PC-9 (cell line): ENCODE measurements at regions not wholly inside any gene's neighbourhood (a gene's known extent, or its start where the extent isn't known, plus 50 kb on each side); places are given as distances from the start of the nearest gene placed in this dataset.

Experiments used
- BruUV-seq: library from RNA; stranded (reverse); fragments of 400-500 nt; replicated peaks from 2 replicates; lab custom pipeline; 2021; lab: Mats Ljungman, UMichigan
- CTCF ChIA-PET: fragments of 300-600 bp; sonication (Branson Sonifier 250); formaldehyde crosslinking; loops from one replicate; lab custom pipeline; 2022; ENCODE audit warnings: antibody characterized with exemption; lab: Charles Lee
- POLR2A ChIA-PET: fragments of 300-600 bp; sonication (Branson Sonifier 250); formaldehyde crosslinking; loops from one replicate; lab custom pipeline; 2022; ENCODE audit warnings: antibody characterized with exemption; ENCODE audit not compliant: unreplicated experiment; lab: Charles Lee
- DNase-seq, 2 experiments: peaks; one replicate each; pipeline versions ENCODE4 v3.0.0 to v3.0.0-alpha.2; 2015 to 2022; ENCODE audit warnings: mixed read lengths in 1 of 2
- H2AFZ ChIP-seq: fragments of 200-600 bp; sonication (generic); 2 replicates; pipeline ENCODE4 v1.8.1; 2017; ENCODE audit warnings: antibody characterized with exemption
- H3F3A ChIP-seq: fragments of 200-600 bp; sonication (generic); 2 replicates; pipeline ENCODE4 v1.8.1; 2017; ENCODE audit warnings: antibody characterized with exemption, mild to moderate bottlenecking, low read depth; ENCODE audit not compliant: insufficient read depth
- H3K27ac ChIP-seq: fragments of 200-600 bp; sonication (generic); 2 replicates; pipeline ENCODE4 v1.6.1; 2016; ENCODE audit warnings: mixed run types
- H3K27me3 ChIP-seq: fragments of 200-600 bp; sonication (generic); 2 replicates; pipeline ENCODE4 v1.6.1; 2016; ENCODE audit warnings: low read depth, mixed run types; ENCODE audit not compliant: insufficient read depth
- H3K36me3 ChIP-seq: fragments of 200-600 bp; sonication (generic); 2 replicates; pipeline ENCODE4 v1.6.1; 2016; ENCODE audit warnings: low read depth, mixed run types
- H3K4me1 ChIP-seq: fragments of 200-600 bp; sonication (generic); replicated peaks from 2 replicates; pipeline ENCODE4 v1.6.1; 2016; ENCODE audit warnings: mixed run types; ENCODE audit not compliant: insufficient read depth
- H3K4me2 ChIP-seq: fragments of 200-600 bp; sonication (generic); 2 replicates; pipeline ENCODE4 v1.6.1; 2017; ENCODE audit warnings: mixed run types
- H3K4me3 ChIP-seq: fragments of 200-600 bp; sonication (generic); 2 replicates; pipeline ENCODE4 v1.6.1; 2016; ENCODE audit warnings: mixed run types
- H3K79me2 ChIP-seq: fragments of 200-600 bp; sonication (generic); 2 replicates; pipeline ENCODE4 v1.6.1; 2017; ENCODE audit warnings: low read depth, mixed run types
- H3K9me2 ChIP-seq: fragments of 200-600 bp; sonication (generic); 2 replicates; pipeline ENCODE4 v1.8.1; 2017; ENCODE audit warnings: mild to moderate bottlenecking; ENCODE audit not compliant: insufficient read depth
- H3K9me3 ChIP-seq: fragments of 200-600 bp; sonication (generic); 2 replicates; pipeline ENCODE4 v1.8.1; 2016; ENCODE audit warnings: low read depth; ENCODE audit not compliant: insufficient read depth
- H4K20me1 ChIP-seq: fragments of 200-600 bp; sonication (generic); 2 replicates; pipeline ENCODE4 v1.8.1; 2017; ENCODE audit not compliant: insufficient read depth
- EZH2 ChIP-seq: fragments of 200-600 bp; sonication (generic); IDR thresholded peaks from 2 replicates; pipeline ENCODE4 v1.8.0; 2017; ENCODE audit warnings: antibody characterized with exemption, low read depth
- intact Hi-C: fragments of 100-400 bp; cut with micrococcal nuclease; formaldehyde crosslinking; loops from one replicate; pipeline ENCODE4 v1.10.0; 2022; ENCODE audit not compliant: unreplicated experiment
- TF ChIP-seq, protein P1 (sequence below): fragments of 200-600 bp; sonication (generic); conservative IDR thresholded peaks from 2 replicates; pipeline ENCODE4 v1.6.1; 2017; ENCODE audit warnings: mixed run types, antibody characterized with exemption, mild to moderate bottlenecking, moderate library complexity

GRCh38 chr18:43827311-43827710 lies 550.0 kb upstream of the SYT4 start:
- ChIA-PET POLR2A (no interaction called here), CTCF (no interaction called here)
- no peaks in the 10 kb centered on the region for H4K20me1 ChIP-seq
- no peak overlapping the region for H3K4me2 ChIP-seq
- H3K4me1 ChIP-seq, result no peaks in the 10 kb centered on the region
- H3K36me3 ChIP-seq, result no peaks in the 10 kb centered on the region
- TF ChIP-seq, protein P1, sequence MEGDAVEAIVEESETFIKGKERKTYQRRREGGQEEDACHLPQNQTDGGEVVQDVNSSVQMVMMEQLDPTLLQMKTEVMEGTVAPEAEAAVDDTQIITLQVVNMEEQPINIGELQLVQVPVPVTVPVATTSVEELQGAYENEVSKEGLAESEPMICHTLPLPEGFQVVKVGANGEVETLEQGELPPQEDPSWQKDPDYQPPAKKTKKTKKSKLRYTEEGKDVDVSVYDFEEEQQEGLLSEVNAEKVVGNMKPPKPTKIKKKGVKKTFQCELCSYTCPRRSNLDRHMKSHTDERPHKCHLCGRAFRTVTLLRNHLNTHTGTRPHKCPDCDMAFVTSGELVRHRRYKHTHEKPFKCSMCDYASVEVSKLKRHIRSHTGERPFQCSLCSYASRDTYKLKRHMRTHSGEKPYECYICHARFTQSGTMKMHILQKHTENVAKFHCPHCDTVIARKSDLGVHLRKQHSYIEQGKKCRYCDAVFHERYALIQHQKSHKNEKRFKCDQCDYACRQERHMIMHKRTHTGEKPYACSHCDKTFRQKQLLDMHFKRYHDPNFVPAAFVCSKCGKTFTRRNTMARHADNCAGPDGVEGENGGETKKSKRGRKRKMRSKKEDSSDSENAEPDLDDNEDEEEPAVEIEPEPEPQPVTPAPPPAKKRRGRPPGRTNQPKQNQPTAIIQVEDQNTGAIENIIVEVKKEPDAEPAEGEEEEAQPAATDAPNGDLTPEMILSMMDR, result no peak
- TF ChIP-seq EZH2, result no peak
- no peak overlapping the region for H3K27ac ChIP-seq
- BruUV-seq, result no TSS peak
- no peaks in the 10 kb centered on the region for H3F3A ChIP-seq
- no peaks in the 10 kb centered on the region for H3K9me2 ChIP-seq
- H3K4me3 ChIP-seq, result no peak overlapping the region
- H3K79me2 ChIP-seq, result no peaks in the 10 kb centered on the region
- no peaks in the 10 kb centered on the region for H3K27me3 ChIP-seq
- intact Hi-C loops, result no loop called here
- no peak overlapping the region for H2AFZ ChIP-seq
- no peaks in the 10 kb centered on the region for H3K9me3 ChIP-seq
- DNase-seq, result no peak

DNA sequence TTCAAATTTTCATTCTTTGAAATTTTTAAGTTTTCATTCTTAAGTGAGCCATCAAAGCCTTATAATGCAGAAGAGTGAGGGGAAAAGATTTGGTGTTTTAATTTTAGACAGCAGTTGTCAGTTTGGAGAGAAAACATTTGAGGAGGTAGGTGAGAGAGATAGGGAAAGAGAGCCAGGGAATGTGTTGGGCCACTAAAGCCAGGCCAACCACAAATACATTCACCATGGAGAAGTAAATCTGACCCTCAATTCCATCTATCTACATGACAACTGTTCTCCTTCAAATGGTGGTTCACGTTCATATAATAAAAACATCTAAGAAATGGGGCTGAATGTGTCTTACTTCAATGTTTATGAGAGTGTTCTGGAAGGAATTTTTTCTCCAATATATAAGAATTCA lies 553.0 kb upstream of the SYT4 start:
- Histone ChIP-seq H2AFZ (no peak overlapping the region), H3K4me1 (no peaks in the 10 kb centered on the region), H3K9me3 (no peaks in the 10 kb centered on the region), H3K36me3 (no peaks in the 10 kb centered on the region), H3K79me2 (no peaks in the 10 kb centered on the region), H3K27ac (no peak overlapping the region), H4K20me1 (no peaks in the 10 kb centered on the region), H3K4me2 (no peak overlapping the region), H3K4me3 (no peak overlapping the region), H3F3A (no peaks in the 10 kb centered on the region), H3K9me2 (no peaks in the 10 kb centered on the region), H3K27me3 (no peaks in the 10 kb centered on the region)
- no TSS peak for BruUV-seq
- TF ChIP-seq EZH2, result no peak
- TF ChIP-seq, protein P1, result no peak
- ChIA-PET POLR2A (no interaction called here), CTCF (no interaction called here)
- intact Hi-C loops, result no loop called here
- DNase-seq, result no peak

- H3K9me2 ChIP-seq, result no peaks in the 10 kb centered on the region
- intact Hi-C loops, result no loop called here
- H4K20me1 ChIP-seq, result no peaks in the 10 kb centered on the region
- ChIA-PET CTCF (no interaction called here), POLR2A (no interaction called here)
- no peaks in the 10 kb centered on the region for H3K4me1 ChIP-seq
- no peaks in the 10 kb centered on the region for H3K36me3 ChIP-seq
- no peak overlapping the region for H3K27ac ChIP-seq
- H3F3A ChIP-seq, result no peaks in the 10 kb centered on the region
- H3K4me2 ChIP-seq, result no peak overlapping the region
- TF ChIP-seq EZH2, result no peak
- TF ChIP-seq, protein P1, result no peak
- no peaks in the 10 kb centered on the region for H3K27me3 ChIP-seq
- no TSS peak for BruUV-seq
- H3K9me3 ChIP-seq, result no peaks in the 10 kb centered on the region
- no peak overlapping the region for H3K4me3 ChIP-seq
- DNase-seq, result no peak
- no peaks in the 10 kb centered on the region for H3K79me2 ChIP-seq
- H2AFZ ChIP-seq, result no peak overlapping the region
Measured at GRCh38 chr18:43830947-43831346, 553.7 kb upstream of the SYT4 start.
